ENCODE measurements at regions not wholly inside any gene's neighbourhood (a gene's known extent, or its start where the extent isn't known, plus 50 kb on each side); places are given as distances from the start of the nearest gene placed in this dataset.

GRCh38 chr1:178609015-178609414 is 96.1 kb downstream of the TEX35 start:
- peak; percentile 94 for DNase-seq

- DNase-seq: peak; percentile 91
These were observed 97.9 kb downstream of the TEX35 start for GRCh38 chr1:178610690-178611410.

GRCh38 chr1:178612261-178612660 is 99.4 kb downstream of the TEX35 start:
- peak; percentile 87 for DNase-seq

GRCh38 chr1:178613271-178613945 is 100.5 kb downstream of the TEX35 start:
- no peak for DNase-seq

GRCh38 chr1:178614286-178614685 is 101.4 kb downstream of the TEX35 start:
- DNase-seq: no peak

GRCh38 chr1:178619042-178619927 is 105.8 kb upstream of the RALGPS2 start:
- DNase-seq: no peak

- no peak for DNase-seq
These were observed 104.2 kb upstream of the RALGPS2 start for GRCh38 chr1:178620584-178621475.

- no peak for DNase-seq
These were observed 103.2 kb upstream of the RALGPS2 start for GRCh38 chr1:178621822-178622221.

GRCh38 chr1:178625695-178626094 is 99.3 kb upstream of the RALGPS2 start:
- DNase-seq: no peak

GRCh38 chr1:178627037-178627436 is 98.0 kb upstream of the RALGPS2 start:
- DNase-seq: peak; percentile 19

GRCh38 chr1:178628637-178629251 is 96.3 kb upstream of the RALGPS2 start:
- no peak for DNase-seq

GRCh38 chr1:178629252-178630154 is 95.5 kb upstream of the RALGPS2 start:
- DNase-seq: peak; percentile 88

GRCh38 chr1:178630417-178630816 is 94.6 kb upstream of the RALGPS2 start:
- DNase-seq: peak; percentile 44

GRCh38 chr1:178632653-178633052 is 92.4 kb upstream of the RALGPS2 start:
- DNase-seq: peak; percentile 91

GRCh38 chr1:178633056-178633455 is 92.0 kb upstream of the RALGPS2 start:
- peak; percentile 96 for DNase-seq

GRCh38 chr1:178634445-178634844 is 90.6 kb upstream of the RALGPS2 start:
- peak; percentile 72 for DNase-seq

- no peak for DNase-seq
These were observed 87.2 kb upstream of the RALGPS2 start for GRCh38 chr1:178637841-178638240.

GRCh38 chr1:178639326-178639725 is 85.7 kb upstream of the RALGPS2 start:
- peak; percentile 54 for DNase-seq

GRCh38 chr1:178642282-178642681 is 82.8 kb upstream of the RALGPS2 start:
- no peak for DNase-seq

- no peak for DNase-seq
These were observed 81.7 kb upstream of the RALGPS2 start for GRCh38 chr1:178643349-178643748.

- no peak for DNase-seq
These were observed 81.2 kb upstream of the RALGPS2 start for GRCh38 chr1:178643831-178644230.

Data from fibroblast of skin of right biceps (primary cell).